ENCODE measurements at regions not wholly inside any gene's neighbourhood (a gene's known extent, or its start where the extent isn't known, plus 50 kb on each side); places are given as distances from the start of the nearest gene placed in this dataset.

DNA sequence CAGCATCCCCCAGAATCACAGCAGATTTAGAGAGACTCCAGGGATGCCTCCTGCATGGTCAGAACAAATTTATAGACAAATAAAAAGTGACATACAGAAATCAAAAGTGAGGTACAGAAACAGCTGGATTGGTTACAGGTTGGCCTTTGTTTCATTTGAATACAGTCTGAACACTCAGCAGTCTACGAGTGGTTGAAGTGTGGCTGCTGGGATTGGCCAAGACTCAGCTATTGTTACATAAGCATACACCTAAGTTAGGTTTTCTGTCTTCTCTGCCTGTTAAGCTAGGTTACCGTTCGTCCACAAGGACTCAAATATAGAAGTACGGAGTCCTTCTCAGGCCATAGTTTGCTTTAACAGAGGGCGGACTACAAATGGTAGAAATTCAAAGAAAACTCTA is 262.4 kb upstream of the SLC14A2 start:
- Histone ChIP-seq H3K27me3 (ENCODE audit: control insufficient read depth in 1 of 2, insufficient read depth in 2 of 2, low read length in 2 of 2) (no peaks in the 10 kb centered on the region), H3K36me3 (ENCODE audit: insufficient read depth, low read length) (no peaks in the 10 kb centered on the region), H3K9me3 (ENCODE audit: low read length) (no peaks in the 10 kb centered on the region), H3K4me3 (ENCODE audit: low read depth in 1 of 2, low read length in 2 of 2) (no peak overlapping the region), H3K27ac (ENCODE audit: low read depth, low read length) (no peak overlapping the region), H3K4me1 (ENCODE audit: insufficient read depth, low read length) (no peaks in the 10 kb centered on the region), H3K9ac (ENCODE audit: low read length) (no peak overlapping the region)

DNA sequence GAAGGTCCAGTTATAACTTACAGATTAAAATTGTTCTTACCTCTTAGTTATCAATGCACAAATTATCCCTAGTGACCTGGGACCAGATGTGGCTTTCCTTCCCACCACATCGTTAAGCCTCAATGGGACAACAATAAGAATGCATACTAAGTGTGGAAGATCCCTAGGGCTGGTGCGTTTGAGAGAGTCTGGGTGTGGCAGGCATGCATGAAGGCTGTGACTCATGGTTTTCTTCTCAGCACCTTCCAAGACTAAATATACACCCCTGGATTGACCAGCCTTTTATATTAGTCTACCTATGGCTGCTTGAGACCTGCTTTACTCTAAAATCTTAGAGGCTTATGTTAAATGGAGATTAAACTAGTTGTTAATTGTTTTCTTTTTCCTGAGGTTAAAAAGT is 261.7 kb upstream of the SLC14A2 start:
- no peak overlapping the region for H3K27ac ChIP-seq (ENCODE audit: low read depth, low read length)
- H3K27me3 ChIP-seq (ENCODE audit: control insufficient read depth in 1 of 2, insufficient read depth in 2 of 2, low read length in 2 of 2) = no peaks in the 10 kb centered on the region
- H3K4me3 ChIP-seq (ENCODE audit: low read depth in 1 of 2, low read length in 2 of 2) = no peak overlapping the region
- H3K36me3 ChIP-seq (ENCODE audit: insufficient read depth, low read length) = no peaks in the 10 kb centered on the region
- H3K9ac ChIP-seq (ENCODE audit: low read length) = no peak overlapping the region
- no peaks in the 10 kb centered on the region for H3K9me3 ChIP-seq (ENCODE audit: low read length)
- no peaks in the 10 kb centered on the region for H3K4me1 ChIP-seq (ENCODE audit: insufficient read depth, low read length)

GRCh38 chr18:45355944-45356520 is 259.2 kb upstream of the SLC14A2 start:
- Histone ChIP-seq H3K27ac (ENCODE audit: low read depth, low read length) (no peak overlapping the region), H3K4me1 (ENCODE audit: insufficient read depth, low read length) (no peaks in the 10 kb centered on the region), H3K36me3 (ENCODE audit: insufficient read depth, low read length) (no peaks in the 10 kb centered on the region), H3K4me3 (ENCODE audit: low read depth in 1 of 2, low read length in 2 of 2) (no peak overlapping the region), H3K9me3 (ENCODE audit: low read length) (no peaks in the 10 kb centered on the region), H3K9ac (ENCODE audit: low read length) (no peak overlapping the region), H3K27me3 (ENCODE audit: control insufficient read depth in 1 of 2, insufficient read depth in 2 of 2, low read length in 2 of 2) (no peaks in the 10 kb centered on the region)

DNA sequence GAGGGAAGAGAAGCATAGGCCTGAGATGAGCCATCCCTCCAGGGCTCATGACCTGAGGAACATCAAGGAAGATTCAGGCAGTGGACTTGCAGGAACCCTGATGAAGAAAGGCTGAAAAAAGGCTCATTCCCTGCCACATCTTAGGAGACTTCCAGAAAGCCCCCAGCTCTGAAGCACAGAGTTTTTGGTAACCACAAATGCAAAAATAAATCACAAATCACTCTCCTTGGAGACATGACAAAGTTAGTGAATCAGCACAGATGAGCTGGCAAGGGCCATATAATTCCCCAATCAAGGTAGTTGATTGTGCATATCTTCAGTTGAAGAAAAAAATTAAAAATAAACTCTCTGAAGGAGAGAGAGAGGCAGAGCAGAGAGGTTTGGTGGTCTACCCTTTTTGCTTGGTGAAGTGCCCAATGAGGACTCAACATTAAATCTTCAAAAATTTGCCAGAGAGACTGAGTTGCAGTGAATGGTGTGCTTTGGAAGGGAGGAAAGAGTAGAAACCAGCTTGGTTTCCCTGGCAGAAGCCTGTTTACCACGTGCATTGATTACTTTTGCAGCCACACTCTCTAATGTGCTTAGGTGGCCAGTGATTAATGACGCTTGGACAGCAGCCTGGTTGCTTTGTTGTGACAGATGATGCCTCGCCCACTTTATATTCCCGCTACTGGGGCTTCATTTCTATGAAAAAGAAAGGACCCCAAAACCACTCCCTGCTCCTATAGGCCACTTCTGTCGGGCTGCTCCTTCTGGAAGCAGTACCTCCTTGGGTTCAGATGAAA is 257.4 kb upstream of the SLC14A2 start:
- H3K9ac ChIP-seq (ENCODE audit: low read length) = no peak overlapping the region
- H3K4me3 ChIP-seq (ENCODE audit: low read depth in 1 of 2, low read length in 2 of 2) = no peak overlapping the region
- H3K27ac ChIP-seq (ENCODE audit: low read depth, low read length) = no peak overlapping the region
- no peaks in the 10 kb centered on the region for H3K36me3 ChIP-seq (ENCODE audit: insufficient read depth, low read length)
- no peaks in the 10 kb centered on the region for H3K9me3 ChIP-seq (ENCODE audit: low read length)
- H3K4me1 ChIP-seq (ENCODE audit: insufficient read depth, low read length) = no peaks in the 10 kb centered on the region
- H3K27me3 ChIP-seq (ENCODE audit: control insufficient read depth in 1 of 2, insufficient read depth in 2 of 2, low read length in 2 of 2) = no peaks in the 10 kb centered on the region

DNA sequence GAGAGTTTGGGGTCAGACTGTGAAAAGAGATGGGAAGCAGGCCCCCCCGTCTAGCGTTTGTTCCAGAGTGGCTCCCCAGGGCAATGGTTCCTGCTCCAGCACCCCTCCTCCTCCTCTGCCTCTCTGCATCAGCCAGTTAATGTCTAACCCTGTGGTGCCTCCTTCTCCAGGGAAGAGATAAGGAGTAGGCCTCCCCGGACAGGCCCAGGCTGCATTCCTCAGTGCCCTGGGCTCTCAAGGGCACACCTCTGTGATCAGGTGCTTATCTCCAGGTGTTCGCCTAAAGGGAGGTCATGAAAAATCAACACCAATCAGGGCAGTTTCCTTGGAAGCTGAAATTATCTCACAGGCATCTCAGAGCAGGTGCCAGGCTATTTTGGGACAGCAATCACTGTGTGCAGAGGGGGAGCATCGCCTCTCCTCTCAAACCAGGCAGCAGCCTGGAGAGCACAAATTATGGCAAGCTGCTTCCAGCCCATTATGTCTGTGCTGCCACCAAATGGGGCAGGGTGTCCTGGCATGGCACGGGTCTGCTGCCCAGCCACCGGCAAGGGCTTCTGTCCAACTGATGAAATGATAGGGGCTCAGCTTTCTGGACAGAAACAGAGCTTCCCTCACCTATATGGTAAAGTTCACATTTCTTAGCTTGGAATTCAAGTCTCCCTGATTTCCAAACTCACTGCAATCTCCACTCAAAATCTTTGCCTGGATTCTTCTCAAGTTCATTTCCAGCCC is 255.8 kb upstream of the SLC14A2 start:
- Histone ChIP-seq H3K4me3 (ENCODE audit: low read depth in 1 of 2, low read length in 2 of 2) (no peak overlapping the region), H3K27ac (ENCODE audit: low read depth, low read length) (no peak overlapping the region), H3K36me3 (ENCODE audit: insufficient read depth, low read length) (no peaks in the 10 kb centered on the region), H3K4me1 (ENCODE audit: insufficient read depth, low read length) (no peaks in the 10 kb centered on the region), H3K9me3 (ENCODE audit: low read length) (no peaks in the 10 kb centered on the region), H3K9ac (ENCODE audit: low read length) (no peak overlapping the region), H3K27me3 (ENCODE audit: control insufficient read depth in 1 of 2, insufficient read depth in 2 of 2, low read length in 2 of 2) (no peaks in the 10 kb centered on the region)

DNA sequence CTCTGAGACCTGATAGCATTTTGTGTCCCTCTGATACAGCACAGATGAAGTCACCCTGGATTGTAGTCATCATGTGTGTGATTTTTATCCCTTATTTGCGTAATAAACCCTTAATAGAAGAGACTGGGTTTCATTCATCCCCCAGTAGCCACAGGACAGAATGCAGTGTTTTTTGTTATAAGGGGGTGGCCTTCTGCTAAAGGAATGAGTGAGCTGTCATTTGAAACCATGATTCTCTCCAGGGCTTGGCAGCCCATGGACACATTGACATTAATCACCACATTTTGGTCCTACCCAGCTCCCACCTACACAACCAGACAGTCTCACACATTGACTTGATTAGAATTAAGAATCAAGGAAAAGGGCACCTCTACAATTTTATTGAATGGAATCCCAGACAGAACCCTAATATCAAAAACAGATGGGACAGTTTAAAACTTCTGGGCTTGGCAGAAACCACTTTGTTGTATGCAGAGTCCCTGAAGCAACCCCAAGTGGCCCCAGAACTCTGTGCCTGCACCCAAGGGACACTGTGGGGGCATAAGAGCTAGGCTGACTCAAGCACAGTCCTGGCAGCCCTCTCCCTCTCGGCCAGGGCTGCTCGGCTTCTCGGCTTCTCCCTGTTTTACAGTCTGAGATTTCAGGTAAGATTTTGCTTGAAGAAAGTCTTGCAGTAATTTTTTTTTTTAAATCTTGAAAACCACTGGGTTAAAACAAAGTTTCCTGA is 254.0 kb upstream of the SLC14A2 start:
- H3K9ac ChIP-seq (ENCODE audit: low read length) = no peak overlapping the region
- H3K9me3 ChIP-seq (ENCODE audit: low read length) = no peaks in the 10 kb centered on the region
- no peak overlapping the region for H3K27ac ChIP-seq (ENCODE audit: low read depth, low read length)
- H3K4me3 ChIP-seq (ENCODE audit: low read depth in 1 of 2, low read length in 2 of 2) = no peak overlapping the region
- no peaks in the 10 kb centered on the region for H3K36me3 ChIP-seq (ENCODE audit: insufficient read depth, low read length)
- H3K4me1 ChIP-seq (ENCODE audit: insufficient read depth, low read length) = no peaks in the 10 kb centered on the region
- H3K27me3 ChIP-seq (ENCODE audit: control insufficient read depth in 1 of 2, insufficient read depth in 2 of 2, low read length in 2 of 2) = no peaks in the 10 kb centered on the region

DNA sequence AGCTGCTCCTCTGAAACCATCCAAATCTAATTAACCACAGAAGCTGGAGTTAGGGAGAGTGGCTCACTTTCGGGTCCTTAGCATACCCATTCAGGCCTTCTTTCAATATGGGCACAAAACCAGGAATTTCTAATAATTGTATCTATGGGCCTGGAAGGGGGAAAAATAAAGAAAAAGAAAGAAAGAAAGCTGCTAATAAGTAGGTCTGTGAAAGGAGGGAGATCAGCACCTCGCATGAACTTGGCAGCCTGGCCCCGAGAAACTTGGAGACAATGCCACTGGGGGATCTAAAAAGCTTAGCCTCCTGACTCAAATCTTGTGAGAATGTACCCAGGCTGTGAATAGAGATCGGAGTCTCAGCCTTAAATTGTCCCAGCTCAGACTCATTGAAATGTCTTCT is 252.1 kb upstream of the SLC14A2 start:
- H3K4me1 ChIP-seq (ENCODE audit: insufficient read depth, low read length) = no peaks in the 10 kb centered on the region
- no peak overlapping the region for H3K9ac ChIP-seq (ENCODE audit: low read length)
- no peaks in the 10 kb centered on the region for H3K27me3 ChIP-seq (ENCODE audit: control insufficient read depth in 1 of 2, insufficient read depth in 2 of 2, low read length in 2 of 2)
- no peaks in the 10 kb centered on the region for H3K36me3 ChIP-seq (ENCODE audit: insufficient read depth, low read length)
- no peak overlapping the region for H3K27ac ChIP-seq (ENCODE audit: low read depth, low read length)
- H3K9me3 ChIP-seq (ENCODE audit: low read length) = no peaks in the 10 kb centered on the region
- no peak overlapping the region for H3K4me3 ChIP-seq (ENCODE audit: low read depth in 1 of 2, low read length in 2 of 2)

GRCh38 chr18:45365835-45366234 is 249.4 kb upstream of the SLC14A2 start:
- H3K27me3 ChIP-seq (ENCODE audit: control insufficient read depth in 1 of 2, insufficient read depth in 2 of 2, low read length in 2 of 2) = no peaks in the 10 kb centered on the region
- H3K9ac ChIP-seq (ENCODE audit: low read length) = no peak overlapping the region
- no peak overlapping the region for H3K4me3 ChIP-seq (ENCODE audit: low read depth in 1 of 2, low read length in 2 of 2)
- no peaks in the 10 kb centered on the region for H3K36me3 ChIP-seq (ENCODE audit: insufficient read depth, low read length)
- H3K9me3 ChIP-seq (ENCODE audit: low read length) = no peaks in the 10 kb centered on the region
- no peak overlapping the region for H3K27ac ChIP-seq (ENCODE audit: low read depth, low read length)
- H3K4me1 ChIP-seq (ENCODE audit: insufficient read depth, low read length) = no peaks in the 10 kb centered on the region

GRCh38 chr18:45370255-45371010 is 244.8 kb upstream of the SLC14A2 start:
- H3K36me3 ChIP-seq (ENCODE audit: insufficient read depth, low read length) = no peaks in the 10 kb centered on the region
- no peaks in the 10 kb centered on the region for H3K4me1 ChIP-seq (ENCODE audit: insufficient read depth, low read length)
- no peaks in the 10 kb centered on the region for H3K27me3 ChIP-seq (ENCODE audit: control insufficient read depth in 1 of 2, insufficient read depth in 2 of 2, low read length in 2 of 2)
- H3K9ac ChIP-seq (ENCODE audit: low read length) = no peak overlapping the region
- no peaks in the 10 kb centered on the region for H3K9me3 ChIP-seq (ENCODE audit: low read length)
- no peak overlapping the region for H3K27ac ChIP-seq (ENCODE audit: low read depth, low read length)
- no peak overlapping the region for H3K4me3 ChIP-seq (ENCODE audit: low read depth in 1 of 2, low read length in 2 of 2)

DNA sequence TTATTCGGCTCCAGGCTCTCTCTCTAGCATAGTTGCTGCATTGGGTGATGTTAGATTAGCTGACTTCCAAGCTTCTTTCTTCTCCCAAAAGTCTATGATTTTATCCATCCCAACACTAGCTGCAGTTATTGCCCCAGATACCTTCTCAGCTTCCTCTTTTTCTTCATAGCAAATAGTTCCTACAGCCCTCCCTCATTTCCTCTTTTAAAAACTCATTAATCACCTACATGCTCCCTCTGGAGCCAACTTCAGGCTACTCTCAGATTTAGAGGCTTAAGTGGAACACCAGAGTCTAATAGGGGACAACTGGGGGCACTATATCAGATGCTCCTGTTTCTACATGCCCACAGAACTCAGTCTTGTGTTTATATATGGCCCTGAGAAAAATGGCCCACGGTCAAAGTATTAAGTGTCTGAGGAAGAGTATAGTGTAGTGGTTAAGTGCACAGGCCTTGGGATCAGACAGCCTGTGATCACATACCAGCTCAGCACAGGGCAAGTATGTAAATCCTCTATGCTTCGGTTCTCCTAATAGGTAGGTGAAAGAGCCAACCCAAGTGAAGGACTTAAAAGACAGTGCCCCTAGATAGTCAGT is 241.9 kb upstream of the SLC14A2 start:
- Histone ChIP-seq H3K9ac (ENCODE audit: low read length) (no peak overlapping the region), H3K9me3 (ENCODE audit: low read length) (no peaks in the 10 kb centered on the region), H3K4me1 (ENCODE audit: insufficient read depth, low read length) (no peaks in the 10 kb centered on the region), H3K27ac (ENCODE audit: low read depth, low read length) (no peak overlapping the region), H3K27me3 (ENCODE audit: control insufficient read depth in 1 of 2, insufficient read depth in 2 of 2, low read length in 2 of 2) (no peaks in the 10 kb centered on the region), H3K4me3 (ENCODE audit: low read depth in 1 of 2, low read length in 2 of 2) (no peak overlapping the region), H3K36me3 (ENCODE audit: insufficient read depth, low read length) (no peaks in the 10 kb centered on the region)

Data from muscle layer of colon (tissue), 2 donors.